HepG2 (cell line): ENCODE measurements at regions not wholly inside any gene's neighbourhood (a gene's known extent, or its start where the extent isn't known, plus 50 kb on each side); places are given as distances from the start of the nearest gene placed in this dataset.

Experiments
- ATF7 ChIP-seq, 2 experiments: fragments of 450-650 bp in 1 of 2; sonication (generic) in 1 of 2; formaldehyde crosslinking in 1 of 2; IDR thresholded peaks; 2 replicates each; pipeline versions ENCODE4 v1.4.0 to v1.6.1; 2016 to 2020; ENCODE audit warnings: antibody characterized with exemption in 1 of 2, mild to moderate bottlenecking in 1 of 2, missing genetic modification reagents in 1 of 2
- BCL3 ChIP-seq: sonication (generic); formaldehyde crosslinking; IDR thresholded peaks from 2 replicates; pipeline ENCODE4 v1.5.1; 2020; ENCODE audit warnings: mild to moderate bottlenecking, missing genetic modification reagents, moderate library complexity
- ETV5 ChIP-seq: IDR thresholded peaks from 2 replicates; pipeline ENCODE4 v1.6.1; 2018; ENCODE audit warnings: missing biosample characterization, missing genetic modification reagents, inconsistent platforms, borderline replicate concordance
- ETV6 ChIP-seq: sonication (generic); formaldehyde crosslinking; conservative IDR thresholded peaks from 2 replicates; pipeline ENCODE4 v1.4.0; 2020; ENCODE audit warnings: missing genetic modification reagents
- HOXA5 ChIP-seq: sonication (generic); formaldehyde crosslinking; IDR thresholded peaks from 2 replicates; pipeline ENCODE4 v1.4.0; 2020; ENCODE audit warnings: missing genetic modification reagents
- MTERF4 ChIP-seq: sonication (generic); formaldehyde crosslinking; IDR thresholded peaks from 2 replicates; pipeline ENCODE4 v1.8.0; 2023; ENCODE audit warnings: mild to moderate bottlenecking, missing genetic modification reagents
- NFYC ChIP-seq: IDR thresholded peaks from 2 replicates; pipeline ENCODE4 v1.6.1; 2016; ENCODE audit warnings: missing genetic modification reagents, missing compliant biosample characterization
- NR2F1 ChIP-seq, 2 experiments: fragments of 450-650 bp in 1 of 2; formaldehyde crosslinking in 1 of 2; IDR thresholded peaks; 2 replicates each; pipeline versions ENCODE4 v1.5.0 to v1.6.1; 2016 to 2020; ENCODE audit warnings: mild to moderate bottlenecking in 1 of 2, missing compliant biosample characterization in 1 of 2, missing genetic modification reagents in 1 of 2, moderate library complexity in 1 of 2
- PHB2 ChIP-seq: fragments of 450-650 bp; IDR thresholded peaks from 2 replicates; pipeline ENCODE4 v1.6.1; 2018; ENCODE audit not compliant: partially characterized antibody
- RFXAP ChIP-seq: sonication (generic); formaldehyde crosslinking; IDR thresholded peaks from 2 replicates; pipeline ENCODE4 v1.4.0; 2020; ENCODE audit warnings: missing genetic modification reagents, borderline replicate concordance
- SNAI1 ChIP-seq: sonication (generic); formaldehyde crosslinking; IDR thresholded peaks from 2 replicates; pipeline ENCODE4 v1.5.0; 2020; ENCODE audit warnings: mild to moderate bottlenecking, missing genetic modification reagents, borderline replicate concordance
- SPEN ChIP-seq: sonication (generic); formaldehyde crosslinking; IDR thresholded peaks from 2 replicates; pipeline ENCODE4 v1.5.1; 2020; ENCODE audit warnings: low read depth, mild to moderate bottlenecking, missing genetic modification reagents
- TBX2 ChIP-seq: sonication (generic); formaldehyde crosslinking; IDR thresholded peaks from 2 replicates; pipeline ENCODE4 v1.5.0; 2020; ENCODE audit warnings: missing genetic modification reagents, mild to moderate bottlenecking, borderline replicate concordance
- ZNF263 ChIP-seq: sonication (generic); formaldehyde crosslinking; IDR thresholded peaks from 2 replicates; pipeline ENCODE4 v1.4.0; 2020; ENCODE audit warnings: missing genetic modification reagents
- ZNF496 ChIP-seq: sonication (generic); formaldehyde crosslinking; IDR thresholded peaks from 2 replicates; pipeline ENCODE4 v1.8.1; 2023; ENCODE audit warnings: mild to moderate bottlenecking, moderate library complexity, missing genetic modification reagents; ENCODE audit not compliant: insufficient replicate concordance
- ZNF792 ChIP-seq: IDR thresholded peaks from 2 replicates; pipeline ENCODE4 v1.6.1; 2016
- ZNF83 ChIP-seq: sonication (generic); formaldehyde crosslinking; IDR thresholded peaks from 2 replicates; pipeline ENCODE4 v1.4.0; 2020; ENCODE audit warnings: missing genetic modification reagents, mild to moderate bottlenecking, borderline replicate concordance
- TF ChIP-seq, protein P1 (sequence below): sonication (generic); formaldehyde crosslinking; IDR thresholded peaks from 2 replicates; pipeline ENCODE4 v1.8.1; 2023; ENCODE audit warnings: missing genetic modification reagents, inconsistent platforms, borderline replicate concordance
- TF ChIP-seq, protein P2 (sequence below): sonication (generic); formaldehyde crosslinking; IDR thresholded peaks from 2 replicates; pipeline ENCODE4 v1.4.0; 2020; ENCODE audit warnings: missing genetic modification reagents
- TF ChIP-seq, protein P3 (sequence below): IDR thresholded peaks from 2 replicates; pipeline ENCODE4 v1.6.1; 2016; ENCODE audit warnings: low read depth, control low read depth
- TF ChIP-seq, protein P4 (sequence below): sonication (generic); formaldehyde crosslinking; IDR thresholded peaks from 2 replicates; pipeline ENCODE4 v1.4.0; 2020; ENCODE audit warnings: missing genetic modification reagents

- no peak for TF ChIP-seq ZNF496
- TF ChIP-seq BCL3 (CRISPR knock-in tag) = peak; percentile 74
- TF ChIP-seq, protein P1, sequence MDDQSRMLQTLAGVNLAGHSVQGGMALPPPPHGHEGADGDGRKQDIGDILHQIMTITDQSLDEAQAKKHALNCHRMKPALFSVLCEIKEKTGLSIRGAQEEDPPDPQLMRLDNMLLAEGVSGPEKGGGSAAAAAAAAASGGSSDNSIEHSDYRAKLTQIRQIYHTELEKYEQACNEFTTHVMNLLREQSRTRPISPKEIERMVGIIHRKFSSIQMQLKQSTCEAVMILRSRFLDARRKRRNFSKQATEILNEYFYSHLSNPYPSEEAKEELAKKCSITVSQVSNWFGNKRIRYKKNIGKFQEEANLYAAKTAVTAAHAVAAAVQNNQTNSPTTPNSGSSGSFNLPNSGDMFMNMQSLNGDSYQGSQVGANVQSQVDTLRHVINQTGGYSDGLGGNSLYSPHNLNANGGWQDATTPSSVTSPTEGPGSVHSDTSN = peak; percentile 95; the same call in 1 of the 2 replicates
- TF ChIP-seq, protein P2, sequence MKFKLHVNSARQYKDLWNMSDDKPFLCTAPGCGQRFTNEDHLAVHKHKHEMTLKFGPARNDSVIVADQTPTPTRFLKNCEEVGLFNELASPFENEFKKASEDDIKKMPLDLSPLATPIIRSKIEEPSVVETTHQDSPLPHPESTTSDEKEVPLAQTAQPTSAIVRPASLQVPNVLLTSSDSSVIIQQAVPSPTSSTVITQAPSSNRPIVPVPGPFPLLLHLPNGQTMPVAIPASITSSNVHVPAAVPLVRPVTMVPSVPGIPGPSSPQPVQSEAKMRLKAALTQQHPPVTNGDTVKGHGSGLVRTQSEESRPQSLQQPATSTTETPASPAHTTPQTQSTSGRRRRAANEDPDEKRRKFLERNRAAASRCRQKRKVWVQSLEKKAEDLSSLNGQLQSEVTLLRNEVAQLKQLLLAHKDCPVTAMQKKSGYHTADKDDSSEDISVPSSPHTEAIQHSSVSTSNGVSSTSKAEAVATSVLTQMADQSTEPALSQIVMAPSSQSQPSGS = peak; percentile 91
- TF ChIP-seq ZNF83 (CRISPR knock-in tag) = peak; percentile 94
- peak in 1 of 2 experiments; percentile 65; a peak in 1 of 4 replicates for TF ChIP-seq NR2F1 (CRISPR knock-in tag; IDR thresholded peaks at IDR 0.05)
- TF ChIP-seq ETV6 = peak; percentile 98
- peak; percentile 99 for TF ChIP-seq HOXA5 (CRISPR knock-in tag)
- TF ChIP-seq, protein P3, sequence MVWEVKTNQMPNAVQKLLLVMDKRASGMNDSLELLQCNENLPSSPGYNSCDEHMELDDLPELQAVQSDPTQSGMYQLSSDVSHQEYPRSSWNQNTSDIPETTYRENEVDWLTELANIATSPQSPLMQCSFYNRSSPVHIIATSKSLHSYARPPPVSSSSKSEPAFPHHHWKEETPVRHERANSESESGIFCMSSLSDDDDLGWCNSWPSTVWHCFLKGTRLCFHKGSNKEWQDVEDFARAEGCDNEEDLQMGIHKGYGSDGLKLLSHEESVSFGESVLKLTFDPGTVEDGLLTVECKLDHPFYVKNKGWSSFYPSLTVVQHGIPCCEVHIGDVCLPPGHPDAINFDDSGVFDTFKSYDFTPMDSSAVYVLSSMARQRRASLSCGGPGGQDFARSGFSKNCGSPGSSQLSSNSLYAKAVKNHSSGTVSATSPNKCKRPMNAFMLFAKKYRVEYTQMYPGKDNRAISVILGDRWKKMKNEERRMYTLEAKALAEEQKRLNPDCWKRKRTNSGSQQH (CRISPR knock-in tag) = peak; percentile 99
- peak; percentile 98 for TF ChIP-seq ZNF792
- no peak for TF ChIP-seq ATF7 (IDR thresholded peaks at IDR 0.05)
- TF ChIP-seq ATF7 (CRISPR knock-in tag; IDR thresholded peaks at IDR 0.05) = no peak
- peak; percentile 78; the same call in 1 of the 2 replicates for TF ChIP-seq RFXAP (CRISPR knock-in tag)
- peak; percentile 86; the same call in 1 of the 2 replicates for TF ChIP-seq SNAI1 (CRISPR knock-in tag)
- TF ChIP-seq PHB2 = no peak
- TF ChIP-seq SPEN (CRISPR knock-in tag) = peak; percentile 70; the same call in 1 of the 2 replicates
- peak; percentile 52; the same call in 1 of the 2 replicates for TF ChIP-seq ETV5 (CRISPR knock-in tag)
- peak; percentile 69 for TF ChIP-seq ZNF263 (CRISPR knock-in tag)
- TF ChIP-seq NFYC = peak; percentile 51
- peak; percentile 77; the same call in 1 of the 2 replicates for TF ChIP-seq MTERF4 (CRISPR knock-in tag)
- TF ChIP-seq, protein P4, sequence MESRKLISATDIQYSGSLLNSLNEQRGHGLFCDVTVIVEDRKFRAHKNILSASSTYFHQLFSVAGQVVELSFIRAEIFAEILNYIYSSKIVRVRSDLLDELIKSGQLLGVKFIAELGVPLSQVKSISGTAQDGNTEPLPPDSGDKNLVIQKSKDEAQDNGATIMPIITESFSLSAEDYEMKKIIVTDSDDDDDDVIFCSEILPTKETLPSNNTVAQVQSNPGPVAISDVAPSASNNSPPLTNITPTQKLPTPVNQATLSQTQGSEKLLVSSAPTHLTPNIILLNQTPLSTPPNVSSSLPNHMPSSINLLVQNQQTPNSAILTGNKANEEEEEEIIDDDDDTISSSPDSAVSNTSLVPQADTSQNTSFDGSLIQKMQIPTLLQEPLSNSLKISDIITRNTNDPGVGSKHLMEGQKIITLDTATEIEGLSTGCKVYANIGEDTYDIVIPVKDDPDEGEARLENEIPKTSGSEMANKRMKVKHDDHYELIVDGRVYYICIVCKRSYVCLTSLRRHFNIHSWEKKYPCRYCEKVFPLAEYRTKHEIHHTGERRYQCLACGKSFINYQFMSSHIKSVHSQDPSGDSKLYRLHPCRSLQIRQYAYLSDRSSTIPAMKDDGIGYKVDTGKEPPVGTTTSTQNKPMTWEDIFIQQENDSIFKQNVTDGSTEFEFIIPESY (CRISPR knock-in tag) = no peak; the same call in 1 of the 2 replicates
- peak; percentile 55; the same call in 1 of the 2 replicates for TF ChIP-seq TBX2 (CRISPR knock-in tag)
These were observed 123.5 kb downstream of the CBLN1 start (continued) for GRCh38 chr16:49158029-49158642.
